ENCODE measurements at regions not wholly inside any gene's neighbourhood (a gene's known extent, or its start where the extent isn't known, plus 50 kb on each side); places are given as distances from the start of the nearest gene placed in this dataset.
A peak's percentile ranks its signal among the peaks of the same experiment; 100 is the strongest.

DNA sequence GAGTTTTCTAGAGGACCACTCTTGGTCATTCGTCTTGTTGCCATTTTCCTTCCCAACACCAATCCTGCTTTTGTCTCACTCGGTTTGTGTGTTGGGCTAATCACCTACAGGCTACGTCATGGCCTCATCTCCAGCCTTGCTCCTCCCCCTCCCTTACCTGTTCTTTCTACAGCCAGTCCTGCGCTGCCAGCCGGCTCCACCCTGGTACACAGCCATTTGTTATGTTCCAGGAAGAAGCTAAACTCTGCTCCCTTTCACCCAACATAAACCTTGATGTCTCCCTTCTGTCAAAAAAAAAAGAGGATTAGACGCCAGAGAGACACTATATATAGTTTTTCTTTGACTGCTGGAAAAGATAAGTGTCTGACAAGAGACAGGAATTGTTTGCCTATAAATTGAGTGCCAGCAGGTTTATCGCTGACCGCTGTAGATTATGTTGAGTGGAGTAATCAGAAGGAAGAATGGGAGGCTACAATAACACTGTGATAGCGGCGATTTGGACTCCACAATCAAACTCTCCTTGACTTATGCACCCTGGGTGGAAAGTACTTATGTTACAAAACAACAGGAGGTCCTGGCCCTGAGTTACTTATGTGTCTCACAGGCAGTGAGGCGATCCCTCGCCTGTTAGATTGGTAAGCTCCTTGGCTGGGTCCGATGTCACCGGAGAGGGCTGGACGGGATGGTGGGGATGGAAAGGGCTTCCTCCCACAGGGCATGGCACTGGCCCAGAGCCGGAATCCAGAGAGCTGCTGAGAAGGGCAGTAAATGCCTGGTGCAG is 171.3 kb upstream of the BMPER start:
- peaks cover 0 to 2% of the 10 kb centered on the region in 2 donors for H3K9me3 ChIP-seq (ENCODE audit: control insufficient read depth in 2 of 2, insufficient read depth in 1 of 2, low read depth in 1 of 2, low read length in 1 of 2)
- H3K4me1 ChIP-seq (ENCODE audit: control insufficient read depth in 2 of 2, insufficient read depth in 2 of 2, low read length in 1 of 2) = no peaks in the 10 kb centered on the region
- WGBS, 2 donors = 76 to 87% methylated on average over 16 of the region's 16 CpGs
- H3K27me3 ChIP-seq (ENCODE audit: control insufficient read depth in 1 of 2, insufficient read depth in 2 of 2, low read length in 2 of 2) = no peaks in the 10 kb centered on the region
- no peak overlapping the region for H3K4me3 ChIP-seq (ENCODE audit: low read depth in 1 of 2, low read length in 2 of 2)
- H3K36me3 ChIP-seq (ENCODE audit: control insufficient read depth in 2 of 2, insufficient read depth in 2 of 2, low read length in 1 of 2) = no peaks in the 10 kb centered on the region
- no peak overlapping the region for H3K27ac ChIP-seq (ENCODE audit: low read depth in 2 of 2, low read length in 1 of 2)

DNA sequence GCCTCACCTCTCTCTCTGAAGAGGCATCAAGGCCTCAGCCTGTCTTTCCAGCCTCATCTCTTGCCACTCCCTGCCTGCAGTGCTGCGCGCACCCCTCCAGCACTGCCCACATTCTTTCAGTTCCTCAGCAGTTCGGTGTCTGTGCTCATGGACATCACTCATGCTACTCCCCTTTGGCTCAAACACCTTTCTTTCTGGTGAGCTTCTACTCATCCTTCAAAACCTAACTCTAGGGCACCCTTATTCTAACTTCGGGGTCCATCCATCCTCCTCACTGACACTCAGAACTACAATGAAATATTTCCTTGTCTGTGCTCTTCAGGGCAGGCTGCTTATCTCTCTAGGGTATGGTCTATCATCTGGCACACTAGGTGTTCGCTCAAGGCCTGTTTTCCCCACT is 169.9 kb upstream of the BMPER start:
- no peaks in the 10 kb centered on the region for H3K36me3 ChIP-seq (ENCODE audit: control insufficient read depth in 2 of 2, insufficient read depth in 2 of 2, low read length in 1 of 2)
- 93 to 97% methylated on average over 5 of the region's 5 CpGs for WGBS, 2 donors
- H3K9me3 ChIP-seq (ENCODE audit: control insufficient read depth in 2 of 2, insufficient read depth in 1 of 2, low read depth in 1 of 2, low read length in 1 of 2) = peaks cover 0 to 2% of the 10 kb centered on the region in 2 donors

DNA sequence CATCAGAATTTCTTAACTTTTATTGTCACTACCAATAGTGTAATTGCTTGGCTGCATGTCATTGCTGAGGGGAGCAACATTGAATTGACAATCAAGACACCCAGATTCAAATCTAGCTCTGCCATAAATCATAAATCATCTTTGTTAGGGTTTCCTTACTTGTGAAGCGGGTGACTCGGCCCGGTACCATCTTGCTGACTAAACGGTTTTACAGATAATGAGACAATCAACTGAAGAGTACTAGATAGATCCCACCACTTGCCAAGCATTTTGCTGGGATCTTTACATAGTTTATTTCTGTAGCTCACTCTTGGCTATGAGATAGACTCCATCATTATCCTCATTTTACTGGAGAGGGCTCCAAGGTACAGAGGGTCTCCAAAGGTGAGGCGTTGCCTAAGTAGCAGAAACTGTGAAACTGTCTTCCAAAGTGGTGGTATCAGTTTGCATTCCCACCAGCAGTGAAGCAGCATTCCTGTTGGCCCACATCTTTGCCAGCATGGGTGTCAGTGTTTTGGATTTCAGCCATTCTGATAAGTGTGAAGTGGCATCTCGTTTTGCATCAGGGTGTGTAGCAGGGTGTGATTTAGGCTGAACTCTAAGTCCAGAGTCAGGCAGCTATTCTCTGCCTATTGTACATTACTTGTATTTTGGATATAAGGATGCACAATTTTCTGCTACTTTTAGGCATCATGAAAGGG is 168.7 kb upstream of the BMPER start:
- 77 to 82% methylated on average over 6 of the region's 6 CpGs for WGBS, 2 donors
- no peak overlapping the region for H3K4me3 ChIP-seq (ENCODE audit: low read depth in 1 of 2, low read length in 2 of 2)
- H3K4me1 ChIP-seq (ENCODE audit: control insufficient read depth in 2 of 2, insufficient read depth in 2 of 2, low read length in 1 of 2) = no peaks in the 10 kb centered on the region
- H3K27me3 ChIP-seq (ENCODE audit: control insufficient read depth in 1 of 2, insufficient read depth in 2 of 2, low read length in 2 of 2) = no peaks in the 10 kb centered on the region
- H3K9me3 ChIP-seq (ENCODE audit: control insufficient read depth in 2 of 2, insufficient read depth in 1 of 2, low read depth in 1 of 2, low read length in 1 of 2) = peaks cover 0 to 2% of the 10 kb centered on the region in 2 donors
- no peaks in the 10 kb centered on the region for H3K36me3 ChIP-seq (ENCODE audit: control insufficient read depth in 2 of 2, insufficient read depth in 2 of 2, low read length in 1 of 2)
- H3K27ac ChIP-seq (ENCODE audit: low read depth in 2 of 2, low read length in 1 of 2) = no peak overlapping the region

More for the DNA sequence above, 169.9 kb upstream of the BMPER start:
- no peaks in the 10 kb centered on the region for H3K27me3 ChIP-seq (ENCODE audit: control insufficient read depth in 1 of 2, insufficient read depth in 2 of 2, low read length in 2 of 2)
- no peak overlapping the region for H3K4me3 ChIP-seq (ENCODE audit: low read depth in 1 of 2, low read length in 2 of 2)
- H3K4me1 ChIP-seq (ENCODE audit: control insufficient read depth in 2 of 2, insufficient read depth in 2 of 2, low read length in 1 of 2) = no peaks in the 10 kb centered on the region
- H3K27ac ChIP-seq (ENCODE audit: low read depth in 2 of 2, low read length in 1 of 2) = no peak overlapping the region

DNA sequence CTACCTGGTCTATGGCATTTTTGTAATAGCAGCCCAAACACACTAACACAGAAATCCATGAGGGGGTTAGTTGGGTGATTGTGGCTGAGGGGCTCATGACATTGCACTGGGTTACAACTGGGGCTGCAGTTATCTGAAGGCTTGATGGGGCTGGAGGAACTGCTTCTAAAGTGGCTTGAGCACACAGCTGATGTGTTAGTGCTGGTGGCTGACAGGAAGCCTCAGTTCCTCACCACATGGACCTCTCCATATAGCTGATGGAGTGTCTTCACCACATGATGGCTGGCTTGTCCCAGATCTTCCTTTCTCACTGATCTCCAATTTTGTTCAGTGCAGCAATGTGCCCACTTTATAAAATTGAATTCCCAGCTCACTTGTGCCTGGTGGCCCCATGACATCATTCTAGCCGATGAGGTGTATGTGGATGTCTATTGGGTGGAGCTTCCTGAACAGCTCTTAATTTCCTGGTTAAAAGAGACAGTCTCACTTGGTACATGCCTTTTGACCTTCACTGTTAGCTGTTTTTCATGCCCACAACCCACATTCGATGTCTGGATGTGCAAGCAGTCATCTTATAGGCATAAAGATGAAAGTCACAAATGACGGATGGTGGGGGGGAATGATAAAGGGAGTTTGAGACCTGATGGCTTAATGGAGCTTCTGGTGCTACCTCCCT is 166.9 kb upstream of the BMPER start:
- Histone ChIP-seq H3K9me3 (ENCODE audit: control insufficient read depth in 2 of 2, insufficient read depth in 1 of 2, low read depth in 1 of 2, low read length in 1 of 2) (no peaks in the 10 kb centered on the region), H3K4me3 (ENCODE audit: low read depth in 1 of 2, low read length in 2 of 2) (no peak overlapping the region), H3K36me3 (ENCODE audit: control insufficient read depth in 2 of 2, insufficient read depth in 2 of 2, low read length in 1 of 2) (no peaks in the 10 kb centered on the region), H3K4me1 (ENCODE audit: control insufficient read depth in 2 of 2, insufficient read depth in 2 of 2, low read length in 1 of 2) (no peaks in the 10 kb centered on the region), H3K27me3 (ENCODE audit: control insufficient read depth in 1 of 2, insufficient read depth in 2 of 2, low read length in 2 of 2) (no peaks in the 10 kb centered on the region), H3K27ac (ENCODE audit: low read depth in 2 of 2, low read length in 1 of 2) (no peak overlapping the region)
- WGBS, 2 donors = 88 to 89% methylated on average over 3 of the region's 3 CpGs

DNA sequence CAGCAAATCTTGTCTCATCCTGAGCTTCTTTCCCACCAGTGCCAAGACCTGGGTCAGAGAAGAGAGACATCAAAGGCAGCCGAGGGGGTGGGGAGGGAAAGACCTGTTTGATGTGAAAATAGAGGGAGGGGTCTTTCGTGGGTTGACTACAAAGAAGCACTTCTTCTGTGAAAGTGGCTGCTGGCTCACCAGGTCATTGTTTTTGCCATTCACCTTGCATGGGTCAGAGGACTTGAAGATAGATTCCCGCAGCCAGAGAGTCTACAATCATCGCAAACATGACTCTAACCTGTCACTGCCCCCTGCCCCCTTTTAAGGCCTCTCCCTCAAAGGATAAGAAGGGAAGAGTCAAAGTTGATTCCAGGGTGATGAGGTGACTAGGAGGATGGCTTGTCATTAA is 166.1 kb upstream of the BMPER start:
- 80 to 90% methylated on average over 4 of the region's 4 CpGs for WGBS, 2 donors
- no peaks in the 10 kb centered on the region for H3K9me3 ChIP-seq (ENCODE audit: control insufficient read depth in 2 of 2, insufficient read depth in 1 of 2, low read depth in 1 of 2, low read length in 1 of 2)
- no peak overlapping the region for H3K4me3 ChIP-seq (ENCODE audit: low read depth in 1 of 2, low read length in 2 of 2)
- H3K27me3 ChIP-seq (ENCODE audit: control insufficient read depth in 1 of 2, insufficient read depth in 2 of 2, low read length in 2 of 2) = no peaks in the 10 kb centered on the region
- no peak overlapping the region for H3K27ac ChIP-seq (ENCODE audit: low read depth in 2 of 2, low read length in 1 of 2)
- H3K4me1 ChIP-seq (ENCODE audit: control insufficient read depth in 2 of 2, insufficient read depth in 2 of 2, low read length in 1 of 2) = no peaks in the 10 kb centered on the region
- no peaks in the 10 kb centered on the region for H3K36me3 ChIP-seq (ENCODE audit: control insufficient read depth in 2 of 2, insufficient read depth in 2 of 2, low read length in 1 of 2)

DNA sequence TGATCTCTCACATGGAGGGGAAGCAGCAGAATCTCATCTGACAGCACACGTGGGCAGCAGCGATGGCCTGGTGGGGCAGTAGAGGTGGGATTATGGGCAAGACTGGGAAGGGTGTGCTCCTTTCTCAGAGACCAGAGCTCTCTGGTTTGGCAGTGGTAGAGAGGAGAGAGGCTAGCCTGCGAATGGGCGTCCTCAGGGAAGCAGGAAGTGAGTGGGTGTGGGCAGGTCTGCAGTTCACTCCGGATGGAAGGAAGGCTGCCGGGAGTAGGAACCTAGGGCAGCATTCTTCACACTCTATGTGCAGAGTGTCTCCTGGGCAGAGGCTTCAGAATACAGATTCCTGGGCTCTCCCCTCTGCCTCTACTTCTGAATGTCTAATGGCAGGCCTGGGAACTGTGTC is 162.8 kb upstream of the BMPER start:
- Histone ChIP-seq H3K9me3 (ENCODE audit: control insufficient read depth in 2 of 2, insufficient read depth in 1 of 2, low read depth in 1 of 2, low read length in 1 of 2) (no peaks in the 10 kb centered on the region), H3K36me3 (ENCODE audit: control insufficient read depth in 2 of 2, insufficient read depth in 2 of 2, low read length in 1 of 2) (no peaks in the 10 kb centered on the region), H3K27me3 (ENCODE audit: control insufficient read depth in 1 of 2, insufficient read depth in 2 of 2, low read length in 2 of 2) (no peaks in the 10 kb centered on the region), H3K4me1 (ENCODE audit: control insufficient read depth in 2 of 2, insufficient read depth in 2 of 2, low read length in 1 of 2) (no peaks in the 10 kb centered on the region), H3K27ac (ENCODE audit: low read depth in 2 of 2, low read length in 1 of 2) (no peak overlapping the region), H3K4me3 (ENCODE audit: low read depth in 1 of 2, low read length in 2 of 2) (no peak overlapping the region)
- WGBS, 2 donors = 71 to 78% methylated on average over 6 of the region's 6 CpGs

DNA sequence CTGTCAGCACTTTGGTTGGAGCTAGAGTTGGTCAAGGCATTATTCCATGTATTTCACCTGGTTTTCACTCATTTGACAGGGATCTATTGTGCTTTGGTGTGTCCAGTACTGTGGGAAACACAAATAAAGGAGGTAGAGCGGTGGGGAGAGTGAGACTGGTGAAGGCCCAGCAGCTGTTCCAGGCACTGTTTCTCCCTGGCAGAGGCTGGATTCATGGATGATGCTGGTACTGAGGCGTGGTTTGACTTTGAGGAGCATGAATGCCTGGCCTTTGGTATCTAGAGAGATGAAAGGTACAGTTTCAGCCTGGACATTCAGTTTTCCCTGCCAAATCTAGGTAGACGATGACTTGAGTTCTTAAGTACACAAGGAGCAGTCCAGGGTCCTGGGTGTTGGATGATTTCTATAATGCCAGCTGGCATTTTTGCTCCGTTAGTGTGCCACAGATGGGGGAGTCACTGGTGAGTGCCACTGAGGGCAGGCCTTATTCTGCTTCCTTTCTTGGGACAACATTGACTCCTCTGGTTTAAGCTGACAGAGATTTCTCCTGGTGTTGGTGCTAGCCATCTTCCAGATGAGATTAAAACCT is 162.2 kb upstream of the BMPER start:
- Histone ChIP-seq H3K27me3 (ENCODE audit: control insufficient read depth in 1 of 2, insufficient read depth in 2 of 2, low read length in 2 of 2) (no peaks in the 10 kb centered on the region), H3K27ac (ENCODE audit: low read depth in 2 of 2, low read length in 1 of 2) (peak overlapping the region in 1 of 2 donors; percentile 27), H3K4me3 (ENCODE audit: low read depth in 1 of 2, low read length in 2 of 2) (no peak overlapping the region), H3K9me3 (ENCODE audit: control insufficient read depth in 2 of 2, insufficient read depth in 1 of 2, low read depth in 1 of 2, low read length in 1 of 2) (no peaks in the 10 kb centered on the region), H3K36me3 (ENCODE audit: control insufficient read depth in 2 of 2, insufficient read depth in 2 of 2, low read length in 1 of 2) (no peaks in the 10 kb centered on the region), H3K4me1 (ENCODE audit: control insufficient read depth in 2 of 2, insufficient read depth in 2 of 2, low read length in 1 of 2) (no peaks in the 10 kb centered on the region)
- WGBS, 2 donors = 75 to 78% methylated on average over 4 of the region's 4 CpGs

DNA sequence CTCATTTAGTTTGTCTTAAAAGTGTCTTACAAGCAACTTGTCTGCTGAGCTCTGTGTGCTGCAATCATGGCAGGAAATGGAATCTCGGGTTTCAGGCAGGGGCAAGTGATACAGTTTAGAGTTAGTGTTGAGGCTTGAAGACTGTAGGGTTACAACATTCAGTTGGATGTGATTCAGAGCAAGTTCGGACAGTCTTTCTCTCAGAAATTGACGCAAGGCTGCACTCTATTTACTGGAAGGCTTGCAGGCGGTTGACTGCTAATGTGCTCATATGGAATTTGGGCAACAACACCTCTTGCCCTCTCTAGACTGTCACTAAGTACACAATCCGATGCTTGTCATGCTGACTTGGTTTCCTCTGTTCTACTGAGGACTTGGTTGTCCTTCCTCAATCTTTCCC is 161.7 kb upstream of the BMPER start:
- Histone ChIP-seq H3K27me3 (ENCODE audit: control insufficient read depth in 1 of 2, insufficient read depth in 2 of 2, low read length in 2 of 2) (no peaks in the 10 kb centered on the region), H3K27ac (ENCODE audit: low read depth in 2 of 2, low read length in 1 of 2) (peak overlapping the region in 1 of 2 donors; percentile 0), H3K9me3 (ENCODE audit: control insufficient read depth in 2 of 2, insufficient read depth in 1 of 2, low read depth in 1 of 2, low read length in 1 of 2) (no peaks in the 10 kb centered on the region), H3K36me3 (ENCODE audit: control insufficient read depth in 2 of 2, insufficient read depth in 2 of 2, low read length in 1 of 2) (no peaks in the 10 kb centered on the region), H3K4me1 (ENCODE audit: control insufficient read depth in 2 of 2, insufficient read depth in 2 of 2, low read length in 1 of 2) (no peaks in the 10 kb centered on the region), H3K4me3 (ENCODE audit: low read depth in 1 of 2, low read length in 2 of 2) (no peak overlapping the region)
- WGBS, 2 donors = 52 to 57% methylated on average over 5 of the region's 5 CpGs

DNA sequence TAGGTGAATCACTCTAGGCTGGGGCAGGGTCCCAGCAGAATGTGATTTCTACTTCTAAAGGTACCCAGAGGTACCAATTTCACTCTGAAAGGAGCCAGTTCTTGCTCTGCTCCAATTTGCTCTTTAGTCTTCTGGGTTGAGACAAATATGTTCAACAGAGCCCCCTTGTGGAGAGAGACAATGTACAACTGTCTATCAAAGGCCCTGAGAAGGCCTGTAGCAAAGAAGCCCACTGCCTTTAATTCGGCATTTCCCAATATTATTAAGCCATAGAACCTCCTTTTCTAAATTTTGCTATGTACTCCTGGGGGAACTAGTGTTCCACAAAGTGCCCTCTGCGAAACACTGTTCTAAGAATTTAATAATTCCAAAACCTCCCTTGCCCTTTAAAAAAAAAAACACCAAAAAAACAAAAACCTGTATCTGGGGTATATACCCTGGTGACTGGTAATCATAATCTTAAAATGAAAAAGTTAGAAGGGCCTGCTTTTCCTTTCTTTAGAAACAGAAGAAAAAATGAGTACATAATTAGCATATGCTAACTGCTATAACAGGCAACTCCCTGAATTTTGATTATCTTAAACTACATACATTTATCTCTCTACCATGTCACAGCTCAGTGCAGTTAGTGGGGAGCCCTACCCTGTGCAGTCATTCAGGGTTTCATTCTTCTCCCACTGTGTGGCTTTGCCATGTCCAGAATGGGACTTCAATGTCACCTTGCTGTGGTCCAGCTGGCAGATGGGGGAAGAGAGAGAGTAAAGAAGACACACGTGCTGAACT is 160.9 kb upstream of the BMPER start:
- peak overlapping the region; percentile 0 to 51 for H3K27ac ChIP-seq (ENCODE audit: low read depth in 2 of 2, low read length in 1 of 2)
- H3K4me1 ChIP-seq (ENCODE audit: control insufficient read depth in 2 of 2, insufficient read depth in 2 of 2, low read length in 1 of 2) = no peaks in the 10 kb centered on the region
- no peaks in the 10 kb centered on the region for H3K27me3 ChIP-seq (ENCODE audit: control insufficient read depth in 1 of 2, insufficient read depth in 2 of 2, low read length in 2 of 2)
- no peaks in the 10 kb centered on the region for H3K9me3 ChIP-seq (ENCODE audit: control insufficient read depth in 2 of 2, insufficient read depth in 1 of 2, low read depth in 1 of 2, low read length in 1 of 2)
- no peak overlapping the region for H3K4me3 ChIP-seq (ENCODE audit: low read depth in 1 of 2, low read length in 2 of 2)
- no peaks in the 10 kb centered on the region for H3K36me3 ChIP-seq (ENCODE audit: control insufficient read depth in 2 of 2, insufficient read depth in 2 of 2, low read length in 1 of 2)
- 90 to 92% methylated on average over 3 of the region's 3 CpGs for WGBS, 2 donors
